Astrocyte (in vitro differentiated cells and primary cell): ENCODE measurements at regions not wholly inside any gene's neighbourhood (a gene's known extent, or its start where the extent isn't known, plus 50 kb on each side); places are given as distances from the start of the nearest gene placed in this dataset.

ENCODE experiments used
- DNase-seq: peaks from one replicate; pipeline ENCODE4 v3.0.0-alpha.2; 2010; ENCODE audit warnings: low read depth
- FAIRE-seq: peaks from 2 replicates; lab custom pipeline; 2011; peaks lifted over from hg19 to GRCh38; lab: Jason Lieb, UNC
- H2AFZ ChIP-seq: 2 replicates; pipeline ENCODE4 v1.6.0; 2012; ENCODE audit warnings: low read depth, low read length, inconsistent platforms
- H3K27ac ChIP-seq: 2 replicates; pipeline ENCODE4 v1.5.1; 2011; ENCODE audit warnings: low read depth, low read length, inconsistent platforms
- H3K27me3 ChIP-seq: 2 replicates; pipeline ENCODE4 v1.6.0; 2011; ENCODE audit warnings: low read length, inconsistent platforms; ENCODE audit not compliant: insufficient read depth
- H3K36me3 ChIP-seq: 2 replicates; pipeline ENCODE4 v1.5.1; 2011; ENCODE audit warnings: low read length, inconsistent platforms; ENCODE audit not compliant: insufficient read depth
- H3K4me1 ChIP-seq: 2 replicates; pipeline ENCODE4 v1.5.1; 2011; ENCODE audit warnings: low read length, inconsistent platforms; ENCODE audit not compliant: insufficient read depth
- H3K4me2 ChIP-seq: 2 replicates; pipeline ENCODE4 v1.6.0; 2012; ENCODE audit warnings: low read length, inconsistent platforms
- H3K4me3 ChIP-seq: 2 replicates; pipeline ENCODE4 v1.5.1; 2011; ENCODE audit warnings: low read depth, mild to moderate bottlenecking, low read length, inconsistent platforms; ENCODE audit not compliant: insufficient read depth
- H3K79me2 ChIP-seq: 2 replicates; pipeline ENCODE4 v1.6.0; 2012; ENCODE audit warnings: mild to moderate bottlenecking, low read length, inconsistent platforms; ENCODE audit not compliant: insufficient read depth
- H3K9ac ChIP-seq: 2 replicates; pipeline ENCODE4 v1.6.0; 2012; ENCODE audit warnings: mild to moderate bottlenecking, low read length, inconsistent platforms
- H3K9me3 ChIP-seq: 2 replicates; pipeline ENCODE4 v1.5.1; 2012; ENCODE audit warnings: low read depth, mild to moderate bottlenecking, low read length, inconsistent platforms; ENCODE audit not compliant: insufficient read depth
- H4K20me1 ChIP-seq: 2 replicates; pipeline ENCODE4 v1.6.0; 2012; ENCODE audit warnings: low read length, inconsistent platforms; ENCODE audit not compliant: insufficient read depth
- H3K27ac Mint-ChIP-seq: one replicate; pipeline ENCODE4 v1.8.0; 2021; ENCODE audit warnings: mild to moderate bottlenecking, mixed read lengths; ENCODE audit not compliant: unreplicated experiment
- H3K27me3 Mint-ChIP-seq: one replicate; pipeline ENCODE4 v1.8.0; 2021; ENCODE audit warnings: low read depth, mixed read lengths; ENCODE audit not compliant: unreplicated experiment
- H3K36me3 Mint-ChIP-seq: one replicate; pipeline ENCODE4 v1.8.0; 2021; ENCODE audit warnings: low read depth, mixed read lengths; ENCODE audit not compliant: unreplicated experiment
- H3K4me1 Mint-ChIP-seq: one replicate; pipeline ENCODE4 v1.8.0; 2021; ENCODE audit warnings: low read depth, mixed read lengths; ENCODE audit not compliant: unreplicated experiment
- H3K4me3 Mint-ChIP-seq: one replicate; pipeline ENCODE4 v1.8.0; 2021; ENCODE audit warnings: mild to moderate bottlenecking, moderate library complexity, mixed read lengths; ENCODE audit not compliant: unreplicated experiment
- H3K9me3 Mint-ChIP-seq: one replicate; pipeline ENCODE4 v1.8.0; 2021; ENCODE audit warnings: mild to moderate bottlenecking, mixed read lengths; ENCODE audit not compliant: unreplicated experiment
- CTCF ChIP-seq: IDR thresholded peaks from 2 replicates; pipeline ENCODE4 v1.5.1; 2011; ENCODE audit warnings: low read depth, mild to moderate bottlenecking, inconsistent platforms, low read length, moderate library complexity; ENCODE audit not compliant: insufficient read depth
- EZH2 ChIP-seq: IDR thresholded peaks from 2 replicates; pipeline ENCODE4 v1.6.1; 2012; ENCODE audit warnings: mild to moderate bottlenecking, low read length, inconsistent platforms; ENCODE audit not compliant: insufficient read depth

GRCh38 chr9:99561509-99561917, 260.2 kb upstream of the NR4A3 start:
- DNase-seq (no peak), FAIRE-seq (no peak)
- H3K4me1 ChIP-seq: no peaks in the 10 kb centered on the region
- H2AFZ ChIP-seq: no peak overlapping the region
- Mint-ChIP-seq H3K27ac (no peak overlapping the region), H3K9me3 (peaks cover 6% of the 10 kb centered on the region), H3K27me3 (peaks cover 3% of the 10 kb centered on the region), H3K36me3 (no peaks in the 10 kb centered on the region), H3K4me1 (no peaks in the 10 kb centered on the region), H3K4me3 (no peak overlapping the region)
- no peak overlapping the region for H3K4me2 ChIP-seq
- no peak overlapping the region for H3K9ac ChIP-seq
- no peaks in the 10 kb centered on the region for H3K79me2 ChIP-seq
- no peaks in the 10 kb centered on the region for H3K9me3 ChIP-seq
- no peak for TF ChIP-seq EZH2
- no peak for TF ChIP-seq CTCF
- no peaks in the 10 kb centered on the region for H4K20me1 ChIP-seq
- no peak overlapping the region for H3K27ac ChIP-seq
- H3K4me3 ChIP-seq: no peak overlapping the region
- no peaks in the 10 kb centered on the region for H3K27me3 ChIP-seq
- no peaks in the 10 kb centered on the region for H3K36me3 ChIP-seq

- TF ChIP-seq CTCF: no peak
- no peak for TF ChIP-seq EZH2
- H4K20me1 ChIP-seq: no peaks in the 10 kb centered on the region
- no peaks in the 10 kb centered on the region for H3K79me2 ChIP-seq
- no peak overlapping the region for H3K27ac Mint-ChIP-seq
- peaks cover 6% of the 10 kb centered on the region for H3K27me3 Mint-ChIP-seq
- H3K4me3 Mint-ChIP-seq: no peak overlapping the region
- no peak overlapping the region for H3K27ac ChIP-seq
- no peaks in the 10 kb centered on the region for H3K4me1 Mint-ChIP-seq
- no peak overlapping the region for H3K4me3 ChIP-seq
- no peaks in the 10 kb centered on the region for H3K9me3 ChIP-seq
- H3K9ac ChIP-seq: no peak overlapping the region
- H3K4me1 ChIP-seq: no peaks in the 10 kb centered on the region
- FAIRE-seq: peak; percentile 59
- H3K9me3 Mint-ChIP-seq: peaks cover 9% of the 10 kb centered on the region
- no peak overlapping the region for H3K4me2 ChIP-seq
- H3K36me3 ChIP-seq: no peaks in the 10 kb centered on the region
- no peaks in the 10 kb centered on the region for H3K36me3 Mint-ChIP-seq
- no peak for DNase-seq
- no peak overlapping the region for H2AFZ ChIP-seq
- no peaks in the 10 kb centered on the region for H3K27me3 ChIP-seq
Measured at GRCh38 chr9:99561961-99562565, 259.6 kb upstream of the NR4A3 start.

- H3K36me3 ChIP-seq: no peaks in the 10 kb centered on the region
- H3K4me2 ChIP-seq: no peak overlapping the region
- no peak overlapping the region for H3K4me3 ChIP-seq
- no peaks in the 10 kb centered on the region for H4K20me1 ChIP-seq
- DNase-seq (no peak), FAIRE-seq (no peak)
- TF ChIP-seq CTCF (no peak), EZH2 (no peak)
- no peaks in the 10 kb centered on the region for H3K4me1 ChIP-seq
- no peak overlapping the region for H3K4me3 Mint-ChIP-seq
- H3K9me3 ChIP-seq: no peaks in the 10 kb centered on the region
- no peak overlapping the region for H3K27ac ChIP-seq
- H3K27ac Mint-ChIP-seq: no peak overlapping the region
- H3K36me3 Mint-ChIP-seq: no peaks in the 10 kb centered on the region
- no peak overlapping the region for H2AFZ ChIP-seq
- H3K27me3 ChIP-seq: no peaks in the 10 kb centered on the region
- peaks cover 4% of the 10 kb centered on the region for H3K9me3 Mint-ChIP-seq
- no peak overlapping the region for H3K9ac ChIP-seq
- no peaks in the 10 kb centered on the region for H3K4me1 Mint-ChIP-seq
- peaks cover 7% of the 10 kb centered on the region for H3K27me3 Mint-ChIP-seq
- H3K79me2 ChIP-seq: no peaks in the 10 kb centered on the region
Measured at GRCh38 chr9:99563364-99563763, 258.3 kb upstream of the NR4A3 start.
